Esophagus (tissue), 2 donors: ENCODE measurements at regions not wholly inside any gene's neighbourhood (a gene's known extent, or its start where the extent isn't known, plus 50 kb on each side); places are given as distances from the start of the nearest gene placed in this dataset.
A peak's percentile ranks its signal among the peaks of the same experiment; 100 is the strongest.
"Not testable (repeated sequence)": the region's sequence is repeated elsewhere in the genome, so short reads cannot be mapped to it uniquely, and the experiment has no call there.

Experiments used
- H3K27ac ChIP-seq, 2 donors: one replicate each; pipeline ENCODE4 v1.5.1; 2013; ENCODE audit warnings: low read depth in 2 of 2, mild to moderate bottlenecking in 2 of 2, inconsistent platforms in 1 of 2, low read length in 1 of 2, moderate library complexity in 1 of 2
- H3K27me3 ChIP-seq, 2 donors: one replicate each; pipeline ENCODE4 v1.6.1; 2013; ENCODE audit warnings: low read length in 2 of 2, control low read depth in 1 of 2, mild to moderate bottlenecking in 1 of 2; ENCODE audit not compliant: insufficient read depth in 2 of 2, control insufficient read depth in 1 of 2
- H3K36me3 ChIP-seq, 2 donors: one replicate each; pipeline ENCODE4 v1.6.1; 2013; ENCODE audit warnings: low read length in 1 of 2; ENCODE audit not compliant: control insufficient read depth in 2 of 2, insufficient read depth in 2 of 2
- H3K4me1 ChIP-seq, 2 donors: one replicate each; pipeline ENCODE4 v1.6.1; 2013; ENCODE audit warnings: low read length in 1 of 2; ENCODE audit not compliant: control insufficient read depth in 2 of 2, insufficient read depth in 2 of 2
- H3K4me3 ChIP-seq, 2 donors: one replicate each; pipeline ENCODE4 v1.5.1; 2013; ENCODE audit warnings: low read length in 2 of 2, mild to moderate bottlenecking in 2 of 2, low read depth in 1 of 2, moderate library complexity in 1 of 2
- H3K9me3 ChIP-seq, 2 donors: one replicate each; pipeline ENCODE4 v1.6.1; 2013; ENCODE audit warnings: mild to moderate bottlenecking in 2 of 2, low read depth in 1 of 2, low read length in 1 of 2, moderate library complexity in 1 of 2; ENCODE audit not compliant: control insufficient read depth in 2 of 2, insufficient read depth in 1 of 2
- WGBS, 2 donors: extraction: QIAGEN DNeasy Blood & Tissue Kit; methylation state at CpG; one replicate each; pipeline ENCODE4 v1.1.7; 2013; 5-methylcytosine and 5-hydroxymethylcytosine counted together
- donor health status: healthy with polysubstance abuse.
- donor health status: Bipolar disorder and iron deficiency.

DNA sequence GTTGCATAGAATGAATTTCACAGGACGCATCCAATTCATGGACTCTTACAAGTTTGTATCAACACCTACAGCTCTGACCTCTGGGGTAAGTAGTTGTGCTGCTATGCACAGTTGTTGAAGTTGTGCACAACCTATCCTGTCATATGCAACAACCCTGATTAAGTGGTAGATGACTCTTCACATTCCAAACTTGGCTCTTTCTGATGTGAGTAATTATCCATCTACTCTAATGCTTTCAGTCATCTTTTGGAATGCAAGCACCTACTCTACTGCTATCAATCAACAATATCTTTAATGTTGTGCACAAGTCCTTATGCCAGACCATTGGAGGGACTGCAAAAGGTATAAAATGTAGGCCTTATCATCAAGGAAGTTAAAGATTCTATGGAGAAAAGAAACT is 921.4 kb downstream of the MCTP2 start:
- Histone ChIP-seq H3K4me3 (no peak overlapping the region), H3K36me3 (no peaks in the 10 kb centered on the region), H3K27me3 (no peaks in the 10 kb centered on the region), H3K27ac (no peak overlapping the region), H3K4me1 (no peaks in the 10 kb centered on the region), H3K9me3 (no peaks in the 10 kb centered on the region)
- 88 to 94% methylated on average over 1 of the region's 1 CpG for WGBS, 2 donors

DNA sequence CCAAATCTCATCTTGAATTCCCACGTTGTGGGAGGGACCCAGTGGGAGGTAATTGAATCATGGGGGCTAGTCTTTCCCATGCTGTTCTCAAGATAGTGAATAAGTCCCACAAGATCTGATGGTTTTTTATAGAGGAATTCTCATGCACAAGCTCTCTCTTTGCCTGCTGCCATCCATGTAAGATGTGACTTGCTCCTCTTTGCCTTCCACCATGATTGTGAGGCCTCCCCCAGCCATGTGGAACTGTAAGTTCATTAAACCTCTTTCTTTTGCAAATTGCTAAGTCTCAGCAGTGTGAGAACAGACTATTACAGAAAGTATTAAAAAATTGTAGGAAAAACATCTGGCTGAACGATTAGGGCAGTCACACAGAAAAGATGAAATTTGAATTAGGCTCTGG is 921.8 kb downstream of the MCTP2 start:
- not testable (repeated sequence) for H3K4me1 ChIP-seq, H3K36me3 ChIP-seq, H3K27me3 ChIP-seq, H3K9me3 ChIP-seq, H3K4me3 ChIP-seq, H3K27ac ChIP-seq
- WGBS, 2 donors, result 67 to 72% methylated on average over 2 of the region's 2 CpGs

DNA sequence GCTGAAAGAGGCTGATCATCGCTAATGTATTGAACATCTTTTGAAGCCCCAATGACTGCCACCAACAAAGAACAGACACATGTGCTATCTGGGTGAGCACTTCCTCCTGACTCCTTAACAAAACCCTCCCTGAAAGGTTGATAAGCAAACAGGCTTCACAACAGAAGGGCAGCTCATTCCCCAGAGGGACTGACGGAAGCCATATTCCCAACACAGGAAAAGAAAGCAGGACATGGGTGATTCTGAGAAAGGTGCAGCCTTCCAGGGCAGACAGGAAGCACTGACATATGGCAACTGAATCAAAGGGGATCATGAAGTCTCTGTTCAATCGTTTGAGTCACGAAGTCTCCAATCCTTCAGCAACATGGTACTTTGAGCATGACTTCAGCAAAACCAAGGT is 929.0 kb downstream of the MCTP2 start:
- no peaks in the 10 kb centered on the region for H3K4me1 ChIP-seq
- H3K27me3 ChIP-seq, result no peaks in the 10 kb centered on the region
- H3K36me3 ChIP-seq, result no peaks in the 10 kb centered on the region
- H3K9me3 ChIP-seq, result no peaks in the 10 kb centered on the region
- WGBS, 2 donors, result 74 to 81% methylated on average over 4 of the region's 4 CpGs
- H3K27ac ChIP-seq, result no peak overlapping the region
- H3K4me3 ChIP-seq, result no peak overlapping the region

DNA sequence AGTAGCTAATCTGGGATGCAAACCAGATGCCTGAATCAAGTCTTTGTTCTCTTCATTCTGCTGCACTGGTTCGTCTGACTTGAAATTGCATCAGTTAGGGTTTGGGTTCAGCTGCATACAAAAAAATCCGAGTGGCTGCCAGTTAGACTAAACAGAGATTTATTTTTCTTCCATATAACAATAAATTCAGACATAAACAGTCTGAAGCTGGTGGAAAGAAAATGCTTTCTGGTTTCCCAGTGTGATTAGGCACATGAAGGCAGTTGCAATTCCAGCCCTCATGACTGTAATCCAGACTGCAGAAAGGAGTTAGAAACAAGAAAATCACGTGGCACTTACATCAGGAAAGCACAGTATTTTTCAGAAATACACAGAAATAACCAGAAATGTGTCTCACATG is 930.7 kb downstream of the MCTP2 start:
- no peaks in the 10 kb centered on the region for H3K4me1 ChIP-seq
- H3K9me3 ChIP-seq, result no peaks in the 10 kb centered on the region
- H3K36me3 ChIP-seq, result no peaks in the 10 kb centered on the region
- 37 to 44% methylated on average over 3 of the region's 3 CpGs for WGBS, 2 donors
- H3K27ac ChIP-seq, result no peak overlapping the region
- no peaks in the 10 kb centered on the region for H3K27me3 ChIP-seq
- H3K4me3 ChIP-seq, result no peak overlapping the region

DNA sequence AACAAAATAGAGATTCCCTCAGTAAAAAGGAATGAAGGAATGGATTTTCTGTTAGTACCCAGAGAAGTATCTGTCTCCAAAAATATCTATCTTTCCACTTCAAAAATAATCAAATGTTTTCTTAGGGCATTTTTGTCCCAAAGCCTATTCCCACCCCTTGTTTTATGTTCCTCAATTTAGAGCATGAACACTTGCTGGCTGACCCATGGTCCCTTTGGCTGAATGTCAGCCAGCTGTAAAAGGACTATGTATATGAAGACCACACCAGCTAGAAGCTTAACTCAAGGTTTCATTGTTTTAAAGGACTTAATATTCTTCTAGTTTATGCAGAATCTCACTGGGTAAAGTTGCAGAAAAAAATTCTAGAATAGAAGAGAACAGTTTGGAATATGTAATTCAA is 931.2 kb downstream of the MCTP2 start:
- no peaks in the 10 kb centered on the region for H3K9me3 ChIP-seq
- no peaks in the 10 kb centered on the region for H3K36me3 ChIP-seq
- H3K4me3 ChIP-seq, result no peak overlapping the region
- H3K27me3 ChIP-seq, result no peaks in the 10 kb centered on the region
- no peaks in the 10 kb centered on the region for H3K4me1 ChIP-seq
- H3K27ac ChIP-seq, result peak overlapping the region in 1 of 2 donors; percentile 54

DNA sequence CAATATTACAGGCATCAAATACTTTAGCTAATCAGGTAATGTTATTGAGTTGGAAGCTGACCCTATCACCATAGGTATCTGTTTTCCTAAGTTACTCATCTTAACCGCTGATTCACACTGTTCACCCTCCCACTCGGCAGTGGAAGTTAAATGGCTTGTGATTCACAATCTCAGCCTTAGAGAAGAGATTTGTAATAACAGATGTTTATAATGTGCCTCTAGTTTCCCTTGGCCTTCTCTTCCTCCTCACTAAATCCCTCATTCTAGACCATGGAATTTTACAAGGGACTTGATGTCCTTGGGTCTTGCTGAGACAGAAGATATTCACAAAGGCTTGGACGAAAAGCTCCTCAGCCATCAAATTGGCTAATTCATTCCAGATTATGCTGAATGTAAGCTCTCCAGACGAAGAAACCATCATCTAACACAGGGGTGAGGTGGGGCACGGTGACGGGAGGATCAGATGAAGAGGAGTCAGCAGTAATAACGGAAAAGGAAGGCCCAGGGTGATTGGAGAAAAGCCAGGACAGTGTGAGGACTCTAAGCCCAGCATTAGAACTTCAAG is 931.7 kb downstream of the MCTP2 start:
- Histone ChIP-seq H3K9me3 (no peaks in the 10 kb centered on the region), H3K27ac (no peak overlapping the region)
- 66 to 72% methylated on average over 7 of the region's 7 CpGs for WGBS, 2 donors

DNA sequence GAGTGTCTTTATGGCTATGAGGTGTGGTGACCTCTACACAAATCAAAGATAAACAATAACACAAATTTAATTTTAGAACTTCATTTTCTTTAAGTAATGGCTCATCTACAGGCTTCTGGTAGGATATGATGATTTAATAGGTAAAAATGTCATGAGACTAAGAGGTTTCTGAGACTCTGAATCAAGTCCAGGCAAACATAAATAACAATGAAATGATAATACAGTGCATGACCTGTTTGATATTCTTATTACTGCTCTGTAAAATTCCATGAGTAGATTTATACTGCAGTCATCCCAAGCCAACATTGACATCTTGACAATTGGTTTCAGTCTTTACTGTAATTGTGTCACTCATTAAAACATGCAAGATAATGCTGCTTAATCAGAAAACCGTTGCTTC is 936.8 kb downstream of the MCTP2 start:
- Histone ChIP-seq H3K4me1 (no peaks in the 10 kb centered on the region), H3K27me3 (no peaks in the 10 kb centered on the region), H3K4me3 (no peak overlapping the region), H3K27ac (no peak overlapping the region), H3K9me3 (no peaks in the 10 kb centered on the region), H3K36me3 (no peaks in the 10 kb centered on the region)
- 37 to 46% methylated on average over 1 of the region's 1 CpG for WGBS, 2 donors

More for the DNA sequence above, 931.7 kb downstream of the MCTP2 start:
- Histone ChIP-seq H3K27me3 (no peaks in the 10 kb centered on the region), H3K4me1 (no peaks in the 10 kb centered on the region), H3K4me3 (no peak overlapping the region), H3K36me3 (no peaks in the 10 kb centered on the region)

DNA sequence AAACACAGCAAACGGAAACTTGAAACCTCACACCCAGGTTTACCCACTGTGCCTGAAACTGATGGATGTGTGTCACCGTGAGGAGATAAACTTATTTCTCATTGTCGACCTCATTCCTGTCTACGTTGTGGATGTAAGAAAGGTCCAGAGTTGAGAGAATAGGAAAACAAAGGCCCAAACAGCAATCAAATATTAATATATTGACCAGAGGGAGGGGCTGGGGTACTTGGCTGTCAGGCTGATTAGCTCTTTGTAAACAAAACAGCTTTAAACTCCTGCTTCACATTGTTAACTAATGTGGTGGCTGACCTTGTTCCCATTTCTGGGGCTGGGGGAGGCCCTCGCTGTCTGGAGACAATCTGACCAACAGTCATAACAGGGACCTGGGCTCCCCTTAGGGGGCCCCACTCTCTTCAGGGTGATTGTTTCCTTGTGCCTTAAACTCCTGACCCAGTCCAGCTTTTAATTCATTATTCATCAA is 937.6 kb downstream of the MCTP2 start:
- Histone ChIP-seq H3K4me1 (no peaks in the 10 kb centered on the region), H3K27ac (no peak overlapping the region), H3K36me3 (no peaks in the 10 kb centered on the region), H3K9me3 (no peaks in the 10 kb centered on the region), H3K4me3 (no peak overlapping the region), H3K27me3 (no peaks in the 10 kb centered on the region)
- WGBS, 2 donors, result 44 to 47% methylated on average over 5 of the region's 5 CpGs

DNA sequence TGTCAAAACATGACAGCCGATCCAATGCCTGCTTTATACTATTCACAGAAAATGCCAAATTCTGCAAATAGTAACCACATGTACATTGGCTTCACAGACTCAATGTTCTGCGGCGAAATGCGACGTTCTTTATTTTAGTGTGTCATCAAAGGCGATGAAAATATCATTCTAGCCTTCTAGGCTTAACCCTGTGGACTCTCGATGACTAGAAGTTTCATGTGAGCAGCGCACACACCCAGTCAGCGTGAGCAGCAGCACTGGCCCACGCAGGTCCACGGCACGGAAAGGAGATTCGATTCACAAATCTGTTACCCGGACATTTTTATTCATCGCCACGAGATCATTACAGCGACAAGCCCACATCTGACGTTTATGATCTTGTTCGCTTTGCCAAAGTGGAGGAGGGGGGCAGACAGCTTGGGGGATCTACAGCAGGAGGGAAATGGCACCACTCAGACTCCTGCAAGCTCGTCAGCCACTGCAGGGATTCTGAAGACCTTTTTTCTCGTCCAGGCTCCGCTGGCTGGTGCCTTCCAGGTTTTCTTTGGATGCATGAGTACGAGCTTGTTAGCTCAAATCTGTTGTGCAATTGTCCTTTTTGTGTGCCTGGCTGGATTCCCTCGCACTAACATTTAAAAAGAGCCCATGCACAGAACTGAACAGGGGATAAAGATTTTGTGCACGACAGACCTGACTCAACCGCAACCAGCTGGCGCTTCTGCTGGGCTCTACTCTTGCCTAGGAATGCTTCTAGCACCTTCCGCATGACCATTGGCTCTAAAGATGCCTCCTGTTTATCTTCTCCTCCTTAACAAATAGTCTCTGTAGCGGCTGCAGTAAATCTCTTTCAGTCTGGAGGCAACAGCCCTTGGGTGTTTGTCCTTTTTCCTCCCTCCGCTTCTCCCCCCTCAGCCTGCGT is 938.4 kb downstream of the MCTP2 start:
- no peaks in the 10 kb centered on the region for H3K4me1 ChIP-seq
- H3K27ac ChIP-seq, result no peak overlapping the region
- no peak overlapping the region for H3K4me3 ChIP-seq
- H3K36me3 ChIP-seq, result no peaks in the 10 kb centered on the region
- no peaks in the 10 kb centered on the region for H3K27me3 ChIP-seq
- H3K9me3 ChIP-seq, result no peaks in the 10 kb centered on the region
- WGBS, 2 donors, result 53 to 57% methylated on average over 31 of the region's 31 CpGs
